ENCODE measurements at regions not wholly inside any gene's neighbourhood (a gene's known extent, or its start where the extent isn't known, plus 50 kb on each side); places are given as distances from the start of the nearest gene placed in this dataset.
A peak's percentile ranks its signal among the peaks of the same experiment; 100 is the strongest.

DNA sequence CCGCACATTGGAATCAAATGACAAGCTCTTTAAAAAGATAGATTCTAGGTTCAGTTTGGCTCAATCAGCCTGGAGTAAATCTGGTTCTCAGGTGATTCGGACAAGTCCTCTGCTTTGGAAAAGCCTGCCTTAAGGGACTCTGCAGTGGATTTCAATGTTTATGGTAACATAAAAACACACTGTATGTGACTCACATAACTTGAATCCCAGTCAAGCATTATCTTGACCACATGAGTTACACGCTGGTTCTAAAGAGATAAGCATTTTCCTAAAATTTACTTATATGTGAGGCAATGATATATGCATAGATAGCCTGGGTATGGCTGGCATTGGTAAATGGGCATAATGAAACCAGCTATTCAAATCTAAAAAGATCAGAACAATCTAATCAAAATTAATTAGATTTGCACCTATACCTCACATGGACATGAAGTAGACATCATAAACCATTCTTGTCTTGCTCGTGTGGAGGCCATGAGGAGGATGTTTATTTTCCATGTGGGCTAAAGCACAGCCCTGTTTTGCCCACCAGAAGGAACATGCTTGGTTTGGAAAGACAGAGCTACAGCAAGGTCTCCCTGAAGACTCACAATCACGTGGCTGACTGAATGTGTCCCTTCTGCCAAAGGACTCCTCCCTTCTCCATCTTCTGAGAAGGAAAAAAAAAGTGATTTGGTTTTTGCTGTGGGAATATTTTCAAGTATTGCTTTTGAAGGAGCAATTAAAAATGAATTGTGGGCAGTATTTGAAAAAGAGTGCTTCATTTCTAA is 351.7 kb downstream of the DIRAS2 start:
- Histone ChIP-seq H3K4me3 (ENCODE audit: control insufficient read depth in 2 of 3, extremely low read depth in 1 of 3, insufficient read depth in 2 of 3, low read depth in 1 of 3, low read length in 3 of 3) (no peak overlapping the region), H4K20me1 (ENCODE audit: control insufficient read depth, extremely low read depth, insufficient read depth, low read length) (no peaks in the 10 kb centered on the region), H2AFZ (ENCODE audit: control insufficient read depth, low read length) (no peak overlapping the region), H3K9me3 (ENCODE audit: control insufficient read depth, low read depth, low read length) (no peaks in the 10 kb centered on the region), H3K36me3 (ENCODE audit: control insufficient read depth in 2 of 2, extremely low read depth in 1 of 2, insufficient read depth in 2 of 2, low read length in 2 of 2) (no peaks in the 10 kb centered on the region), H3K27ac (ENCODE audit: control insufficient read depth, insufficient read depth, low read length) (no peak overlapping the region), H3K4me1 (ENCODE audit: control insufficient read depth, extremely low read depth, insufficient read depth, low read length) (no peaks in the 10 kb centered on the region), H3K4me2 (ENCODE audit: control insufficient read depth, extremely low read depth, insufficient read depth, low read depth, low read length) (no peak overlapping the region), H3K79me2 (ENCODE audit: control insufficient read depth, insufficient read depth, low read length) (no peaks in the 10 kb centered on the region), H3K9me1 (ENCODE audit: control insufficient read depth, extremely low read depth, insufficient read depth, low read length) (no peaks in the 10 kb centered on the region), H3K27me3 (ENCODE audit: control insufficient read depth, extremely low read depth, insufficient read depth, low read length) (no peaks in the 10 kb centered on the region), H3K9ac (ENCODE audit: control insufficient read depth, extremely low read depth, insufficient read depth, low read length) (no peak overlapping the region)
- FAIRE-seq (no peak), DNase-seq (ENCODE audit: low read depth, low spot score) (no peak)
- dilution Hi-C loops (cut with MboI; ENCODE audit: extremely low pct_ligation_motif_present, low sequenced_read_pairs), result no loop called here
- TF ChIP-seq EZH2 (IDR thresholded peaks at IDR 0.05; ENCODE audit: low read length) (no peak), CTCF (optimal IDR thresholded peaks at IDR 0.05 in 1 of 3, IDR thresholded peaks at IDR 0.05 in 1 of 3, conservative IDR thresholded peaks at IDR 0.05 in 1 of 3; ENCODE audit: extremely low read depth in 1 of 3, insufficient read depth in 2 of 3, low read length in 3 of 3) (no peak)

- Histone ChIP-seq H3K9me1 (ENCODE audit: control insufficient read depth, extremely low read depth, insufficient read depth, low read length) (no peaks in the 10 kb centered on the region), H3K4me3 (ENCODE audit: control insufficient read depth in 2 of 3, extremely low read depth in 1 of 3, insufficient read depth in 2 of 3, low read depth in 1 of 3, low read length in 3 of 3) (no peak overlapping the region), H2AFZ (ENCODE audit: control insufficient read depth, low read length) (peak overlapping the region; percentile 69), H3K4me1 (ENCODE audit: control insufficient read depth, extremely low read depth, insufficient read depth, low read length) (peaks cover 12% of the 10 kb centered on the region), H3K9ac (ENCODE audit: control insufficient read depth, extremely low read depth, insufficient read depth, low read length) (no peak overlapping the region), H3K4me2 (ENCODE audit: control insufficient read depth, extremely low read depth, insufficient read depth, low read depth, low read length) (no peak overlapping the region), H3K27ac (ENCODE audit: control insufficient read depth, insufficient read depth, low read length) (no peak overlapping the region), H4K20me1 (ENCODE audit: control insufficient read depth, extremely low read depth, insufficient read depth, low read length) (no peaks in the 10 kb centered on the region), H3K9me3 (ENCODE audit: control insufficient read depth, low read depth, low read length) (no peaks in the 10 kb centered on the region), H3K79me2 (ENCODE audit: control insufficient read depth, insufficient read depth, low read length) (no peaks in the 10 kb centered on the region), H3K36me3 (ENCODE audit: control insufficient read depth in 2 of 2, extremely low read depth in 1 of 2, insufficient read depth in 2 of 2, low read length in 2 of 2) (no peaks in the 10 kb centered on the region), H3K27me3 (ENCODE audit: control insufficient read depth, extremely low read depth, insufficient read depth, low read length) (peaks cover 3% of the 10 kb centered on the region)
- no peak for TF ChIP-seq CTCF (optimal IDR thresholded peaks at IDR 0.05 in 1 of 3, IDR thresholded peaks at IDR 0.05 in 1 of 3, conservative IDR thresholded peaks at IDR 0.05 in 1 of 3; ENCODE audit: extremely low read depth in 1 of 3, insufficient read depth in 2 of 3, low read length in 3 of 3)
- no peak for TF ChIP-seq EZH2 (IDR thresholded peaks at IDR 0.05; ENCODE audit: low read length)
- dilution Hi-C loops (cut with MboI; ENCODE audit: extremely low pct_ligation_motif_present, low sequenced_read_pairs), result no loop called here
- no peak for DNase-seq (ENCODE audit: low read depth, low spot score)
- no peak for FAIRE-seq
Observed at GRCh38 chr9:90296539-90296938, 346.1 kb downstream of the DIRAS2 start.

All from keratinocyte (primary cell).